Trophoblast cell (in vitro differentiated cells and primary cell): ENCODE measurements at regions not wholly inside any gene's neighbourhood (a gene's known extent, or its start where the extent isn't known, plus 50 kb on each side); places are given as distances from the start of the nearest gene placed in this dataset.

Experiments used
- DNase-seq, 2 donors: peaks; one replicate each; pipeline ENCODE4 v3.0.0-alpha.2; 2016
- H2AFZ ChIP-seq: 2 replicates; pipeline ENCODE4 v1.6.1; 2013; ENCODE audit warnings: low read length, moderate library complexity, mild to moderate bottlenecking; ENCODE audit not compliant: insufficient read depth, poor library complexity
- H2AK5ac ChIP-seq: 2 replicates; pipeline ENCODE4 v1.6.1; 2013; ENCODE audit warnings: mild to moderate bottlenecking, low read length
- H2BK120ac ChIP-seq: 2 replicates; pipeline ENCODE4 v1.6.1; 2013; ENCODE audit warnings: low read length, mild to moderate bottlenecking, moderate library complexity; ENCODE audit not compliant: insufficient read depth, poor library complexity
- H2BK12ac ChIP-seq: 2 replicates; pipeline ENCODE4 v1.6.1; 2013; ENCODE audit warnings: mild to moderate bottlenecking, low read length, moderate library complexity
- H2BK5ac ChIP-seq: 2 replicates; pipeline ENCODE4 v1.6.1; 2013; ENCODE audit warnings: low read length, low read depth, moderate library complexity, mild to moderate bottlenecking; ENCODE audit not compliant: poor library complexity
- H3K14ac ChIP-seq: 2 replicates; pipeline ENCODE4 v1.6.1; 2013; ENCODE audit warnings: mild to moderate bottlenecking, low read length
- H3K18ac ChIP-seq: 2 replicates; pipeline ENCODE4 v1.6.1; 2013; ENCODE audit warnings: mild to moderate bottlenecking, low read length
- H3K23ac ChIP-seq: 2 replicates; pipeline ENCODE4 v1.6.1; 2013; ENCODE audit warnings: low read length
- H3K27ac ChIP-seq: 2 replicates; pipeline ENCODE4 v1.5.1; 2013; ENCODE audit warnings: low read depth, mild to moderate bottlenecking, inconsistent platforms, low read length, moderate library complexity
- H3K27me3 ChIP-seq: 2 replicates; pipeline ENCODE4 v1.6.1; 2013; ENCODE audit warnings: inconsistent platforms, mild to moderate bottlenecking, low read length, moderate library complexity; ENCODE audit not compliant: insufficient read depth
- H3K36me3 ChIP-seq, 2 experiments: 1 replicate in 1 of 2; 2 replicates in 1 of 2; pipeline ENCODE4 v1.6.1; 2013; ENCODE audit warnings: low read length in 2 of 2, mild to moderate bottlenecking in 2 of 2, moderate library complexity in 1 of 2; ENCODE audit not compliant: insufficient read depth in 2 of 2, control insufficient read depth in 1 of 2
- H3K4ac ChIP-seq: 2 replicates; pipeline ENCODE4 v1.6.1; 2013; ENCODE audit warnings: low read depth, mild to moderate bottlenecking, low read length, moderate library complexity
- H3K4me1 ChIP-seq, 2 experiments: 1 replicate in 1 of 2; 2 replicates in 1 of 2; pipeline ENCODE4 v1.6.1; 2013; ENCODE audit warnings: low read length in 2 of 2, mild to moderate bottlenecking in 2 of 2, moderate library complexity in 1 of 2; ENCODE audit not compliant: insufficient read depth in 2 of 2, control insufficient read depth in 1 of 2
- H3K4me2 ChIP-seq: 2 replicates; pipeline ENCODE4 v1.6.1; 2013; ENCODE audit warnings: inconsistent platforms, mild to moderate bottlenecking, low read length, moderate library complexity
- H3K4me3 ChIP-seq: 2 replicates; pipeline ENCODE4 v1.5.1; 2013; ENCODE audit warnings: mild to moderate bottlenecking, low read depth, low read length, inconsistent platforms
- H3K79me1 ChIP-seq: one replicate; pipeline ENCODE4 v1.6.1; 2013; ENCODE audit warnings: low read length
- H3K79me2 ChIP-seq: 2 replicates; pipeline ENCODE4 v1.6.1; 2013; ENCODE audit warnings: low read length, mild to moderate bottlenecking; ENCODE audit not compliant: control insufficient read depth, insufficient read depth, poor library complexity
- H3K9ac ChIP-seq: 2 replicates; pipeline ENCODE4 v1.6.1; 2013; ENCODE audit warnings: mild to moderate bottlenecking, low read length
- H3K9me3 ChIP-seq: 2 replicates; pipeline ENCODE4 v1.6.1; 2013; ENCODE audit warnings: low read depth, mild to moderate bottlenecking, control low read depth, inconsistent platforms, low read length; ENCODE audit not compliant: insufficient read depth
- H4K12ac ChIP-seq: 2 replicates; pipeline ENCODE4 v1.6.1; 2013; ENCODE audit warnings: low read depth, mild to moderate bottlenecking, low read length, moderate library complexity
- H4K8ac ChIP-seq: 2 replicates; pipeline ENCODE4 v1.6.1; 2013; ENCODE audit warnings: low read depth, mild to moderate bottlenecking, low read length, moderate library complexity
- H4K91ac ChIP-seq: one replicate; pipeline ENCODE4 v1.6.1; 2013; ENCODE audit warnings: low read depth, mild to moderate bottlenecking, low read length, moderate library complexity
- WGBS: extraction: QIAGEN DNeasy Blood & Tissue Kit; methylation state at CpG from one replicate; pipeline ENCODE4 v1.1.7; 2013; ENCODE audit warnings: missing lambda C conversion rate; ENCODE audit not compliant: insufficient read length, insufficient coverage; ENCODE audit errors: extremely low coverage; 5-methylcytosine and 5-hydroxymethylcytosine counted together

GRCh38 chr4:77496457-77496856 lies 109.2 kb upstream of the CXCL13 start:
- Histone ChIP-seq H3K23ac (no peak overlapping the region), H2BK120ac (no peak overlapping the region), H2AFZ (no peak overlapping the region), H4K91ac (no peak overlapping the region), H3K4ac (no peak overlapping the region), H3K4me1 (no peaks in the 10 kb centered on the region), H2BK12ac (no peak overlapping the region), H3K9ac (no peak overlapping the region), H3K4me2 (no peak overlapping the region), H3K27me3 (no peaks in the 10 kb centered on the region), H4K12ac (no peak overlapping the region), H3K18ac (no peak overlapping the region), H3K36me3 (no peaks in the 10 kb centered on the region), H2AK5ac (no peak overlapping the region), H3K14ac (no peak overlapping the region), H3K27ac (no peak overlapping the region), H3K79me2 (no peaks in the 10 kb centered on the region), H2BK5ac (no peak overlapping the region), H3K9me3 (no peaks in the 10 kb centered on the region), H4K8ac (no peak overlapping the region), H3K4me3 (no peak overlapping the region), H3K79me1 (no peaks in the 10 kb centered on the region)
- no peak for DNase-seq

DNA sequence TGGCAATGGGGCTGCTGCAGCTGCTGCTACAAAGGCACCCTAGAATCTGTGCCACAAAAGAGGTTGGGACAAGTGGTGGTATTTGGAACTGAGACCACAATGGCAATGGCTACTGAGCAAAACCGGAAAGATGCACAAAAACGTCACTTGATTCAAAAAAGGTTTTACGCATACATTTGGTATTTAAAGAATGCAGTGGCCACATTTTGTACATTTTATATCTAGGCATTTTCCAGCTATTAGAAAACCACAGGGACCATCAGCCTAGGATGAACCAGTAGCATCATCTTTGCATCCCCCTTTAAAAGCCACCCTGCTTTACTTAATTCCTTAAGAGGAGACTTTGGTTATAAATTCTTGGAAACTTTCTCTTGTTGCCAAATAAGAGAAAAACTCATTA lies 104.8 kb upstream of the CXCL13 start:
- no CpG with 5 or more reads among the region's 3 CpGs for WGBS
- Histone ChIP-seq H4K12ac (no peak overlapping the region), H3K9ac (no peak overlapping the region), H2BK12ac (no peak overlapping the region), H4K91ac (no peak overlapping the region), H3K14ac (no peak overlapping the region), H3K4ac (no peak overlapping the region), H3K9me3 (no peaks in the 10 kb centered on the region), H2BK120ac (no peak overlapping the region), H3K27me3 (no peaks in the 10 kb centered on the region), H3K4me1 (no peaks in the 10 kb centered on the region), H3K27ac (no peak overlapping the region), H3K4me2 (no peak overlapping the region), H3K79me1 (no peaks in the 10 kb centered on the region), H4K8ac (no peak overlapping the region), H3K4me3 (no peak overlapping the region), H3K18ac (no peak overlapping the region), H3K36me3 (no peaks in the 10 kb centered on the region), H3K23ac (no peak overlapping the region), H2AFZ (no peak overlapping the region), H3K79me2 (no peaks in the 10 kb centered on the region), H2AK5ac (no peak overlapping the region), H2BK5ac (no peak overlapping the region)
- DNase-seq, result peak in 1 of 2 donors; percentile 25

GRCh38 chr4:77501240-77501639 lies 104.4 kb upstream of the CXCL13 start:
- Histone ChIP-seq H2BK5ac (no peak overlapping the region), H3K14ac (no peak overlapping the region), H4K8ac (no peak overlapping the region), H3K79me2 (no peaks in the 10 kb centered on the region), H3K9me3 (no peaks in the 10 kb centered on the region), H3K4me1 (no peaks in the 10 kb centered on the region), H3K4me3 (no peak overlapping the region), H3K36me3 (no peaks in the 10 kb centered on the region), H2BK12ac (no peak overlapping the region), H2BK120ac (no peak overlapping the region), H4K12ac (no peak overlapping the region), H3K18ac (no peak overlapping the region), H3K4me2 (no peak overlapping the region), H3K4ac (no peak overlapping the region), H2AFZ (no peak overlapping the region), H3K79me1 (no peaks in the 10 kb centered on the region), H2AK5ac (no peak overlapping the region), H4K91ac (no peak overlapping the region), H3K27ac (no peak overlapping the region), H3K27me3 (no peaks in the 10 kb centered on the region), H3K9ac (no peak overlapping the region), H3K23ac (no peak overlapping the region)
- DNase-seq, result peak in 1 of 2 donors; percentile 8

- Histone ChIP-seq H3K14ac (no peak overlapping the region), H4K12ac (no peak overlapping the region), H2BK5ac (no peak overlapping the region), H3K23ac (no peak overlapping the region), H3K9ac (no peak overlapping the region), H3K27me3 (no peaks in the 10 kb centered on the region), H3K4me3 (no peak overlapping the region), H3K18ac (no peak overlapping the region), H3K4ac (no peak overlapping the region), H3K36me3 (no peaks in the 10 kb centered on the region), H4K8ac (no peak overlapping the region), H4K91ac (no peak overlapping the region), H3K79me1 (no peaks in the 10 kb centered on the region), H3K4me1 (no peaks in the 10 kb centered on the region), H3K9me3 (no peaks in the 10 kb centered on the region), H3K4me2 (no peak overlapping the region), H2AK5ac (no peak overlapping the region), H2BK12ac (no peak overlapping the region), H2AFZ (no peak overlapping the region), H2BK120ac (no peak overlapping the region), H3K79me2 (no peaks in the 10 kb centered on the region), H3K27ac (no peak overlapping the region)
- no peak for DNase-seq
- no CpG with 5 or more reads among the region's 2 CpGs for WGBS
Observed at GRCh38 chr4:77501851-77502250, 103.8 kb upstream of the CXCL13 start.

DNA sequence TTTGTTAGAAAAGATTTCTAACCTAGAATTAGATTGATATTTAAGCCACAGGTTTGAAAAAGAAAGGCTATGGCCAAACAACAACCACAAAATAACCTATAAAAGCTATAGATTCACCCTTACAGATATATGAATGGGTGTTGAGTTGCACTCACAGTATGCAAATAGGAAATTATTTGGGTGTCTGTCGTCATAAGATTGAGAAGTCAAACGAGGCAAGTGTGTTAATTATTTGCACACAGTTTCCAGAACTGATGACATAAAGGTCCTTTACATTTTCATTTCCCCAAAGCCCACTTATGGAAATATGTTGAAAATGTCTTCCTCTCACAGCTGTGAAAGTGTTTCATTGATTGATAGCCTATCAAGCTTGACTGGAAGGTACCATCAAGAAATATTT lies 101.2 kb upstream of the CXCL13 start:
- H3K23ac ChIP-seq, result no peak overlapping the region
- H3K79me2 ChIP-seq, result no peaks in the 10 kb centered on the region
- no peak overlapping the region for H3K4ac ChIP-seq
- DNase-seq, result no peak
- no peaks in the 10 kb centered on the region for H3K4me1 ChIP-seq
- H3K4me3 ChIP-seq, result no peak overlapping the region
- H4K8ac ChIP-seq, result no peak overlapping the region
- H3K9ac ChIP-seq, result no peak overlapping the region
- no peak overlapping the region for H2BK120ac ChIP-seq
- no peak overlapping the region for H3K18ac ChIP-seq
- no peak overlapping the region for H4K12ac ChIP-seq
- H2BK12ac ChIP-seq, result no peak overlapping the region
- H2BK5ac ChIP-seq, result no peak overlapping the region
- no peaks in the 10 kb centered on the region for H3K79me1 ChIP-seq
- WGBS, result no CpG with 5 or more reads among the region's 2 CpGs
- no peak overlapping the region for H2AK5ac ChIP-seq
- no peaks in the 10 kb centered on the region for H3K36me3 ChIP-seq
- H3K9me3 ChIP-seq, result peaks cover 2% of the 10 kb centered on the region
- H3K27ac ChIP-seq, result no peak overlapping the region
- no peak overlapping the region for H3K4me2 ChIP-seq
- no peak overlapping the region for H3K14ac ChIP-seq
- H2AFZ ChIP-seq, result no peak overlapping the region
- no peak overlapping the region for H4K91ac ChIP-seq
- H3K27me3 ChIP-seq, result no peaks in the 10 kb centered on the region
